NB4 (cell line): ENCODE measurements at regions not wholly inside any gene's neighbourhood (a gene's known extent, or its start where the extent isn't known, plus 50 kb on each side); places are given as distances from the start of the nearest gene placed in this dataset.

Source experiments
- TF ChIP-seq, protein P1 (sequence below): IDR thresholded peaks from 2 replicates; pipeline ENCODE4 v1.6.1; 2011; ENCODE audit warnings: low read depth, low read length
- TF ChIP-seq, protein P2 (sequence below): IDR thresholded peaks from one replicate; pipeline ENCODE4 v1.5.1; 2012; ENCODE audit warnings: low read depth, low read length

DNA sequence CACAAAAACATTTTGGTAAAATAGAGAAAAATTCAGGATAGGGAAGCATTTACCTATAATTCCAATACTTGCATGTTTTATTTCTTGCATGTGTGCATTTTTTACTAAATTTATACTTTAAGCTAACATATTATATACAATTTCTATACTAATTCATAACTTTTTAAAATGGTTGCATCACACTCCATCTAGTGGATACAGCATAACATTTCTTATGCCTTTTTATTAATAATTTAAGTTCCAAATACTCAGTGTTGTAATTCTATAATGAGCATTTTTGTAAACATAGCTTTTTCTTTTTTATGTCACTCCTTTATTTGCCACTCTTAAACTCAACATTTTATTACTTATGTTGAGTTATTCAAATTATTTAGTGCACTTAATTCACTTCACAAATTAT lies 477.7 kb downstream of the ZBBX start:
- TF ChIP-seq, protein P1, sequence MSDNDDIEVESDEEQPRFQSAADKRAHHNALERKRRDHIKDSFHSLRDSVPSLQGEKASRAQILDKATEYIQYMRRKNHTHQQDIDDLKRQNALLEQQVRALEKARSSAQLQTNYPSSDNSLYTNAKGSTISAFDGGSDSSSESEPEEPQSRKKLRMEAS: no peak
- TF ChIP-seq, protein P2, sequence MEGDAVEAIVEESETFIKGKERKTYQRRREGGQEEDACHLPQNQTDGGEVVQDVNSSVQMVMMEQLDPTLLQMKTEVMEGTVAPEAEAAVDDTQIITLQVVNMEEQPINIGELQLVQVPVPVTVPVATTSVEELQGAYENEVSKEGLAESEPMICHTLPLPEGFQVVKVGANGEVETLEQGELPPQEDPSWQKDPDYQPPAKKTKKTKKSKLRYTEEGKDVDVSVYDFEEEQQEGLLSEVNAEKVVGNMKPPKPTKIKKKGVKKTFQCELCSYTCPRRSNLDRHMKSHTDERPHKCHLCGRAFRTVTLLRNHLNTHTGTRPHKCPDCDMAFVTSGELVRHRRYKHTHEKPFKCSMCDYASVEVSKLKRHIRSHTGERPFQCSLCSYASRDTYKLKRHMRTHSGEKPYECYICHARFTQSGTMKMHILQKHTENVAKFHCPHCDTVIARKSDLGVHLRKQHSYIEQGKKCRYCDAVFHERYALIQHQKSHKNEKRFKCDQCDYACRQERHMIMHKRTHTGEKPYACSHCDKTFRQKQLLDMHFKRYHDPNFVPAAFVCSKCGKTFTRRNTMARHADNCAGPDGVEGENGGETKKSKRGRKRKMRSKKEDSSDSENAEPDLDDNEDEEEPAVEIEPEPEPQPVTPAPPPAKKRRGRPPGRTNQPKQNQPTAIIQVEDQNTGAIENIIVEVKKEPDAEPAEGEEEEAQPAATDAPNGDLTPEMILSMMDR: no peak
